ENCODE measurements at regions not wholly inside any gene's neighbourhood (a gene's known extent, or its start where the extent isn't known, plus 50 kb on each side); places are given as distances from the start of the nearest gene placed in this dataset.

DNA sequence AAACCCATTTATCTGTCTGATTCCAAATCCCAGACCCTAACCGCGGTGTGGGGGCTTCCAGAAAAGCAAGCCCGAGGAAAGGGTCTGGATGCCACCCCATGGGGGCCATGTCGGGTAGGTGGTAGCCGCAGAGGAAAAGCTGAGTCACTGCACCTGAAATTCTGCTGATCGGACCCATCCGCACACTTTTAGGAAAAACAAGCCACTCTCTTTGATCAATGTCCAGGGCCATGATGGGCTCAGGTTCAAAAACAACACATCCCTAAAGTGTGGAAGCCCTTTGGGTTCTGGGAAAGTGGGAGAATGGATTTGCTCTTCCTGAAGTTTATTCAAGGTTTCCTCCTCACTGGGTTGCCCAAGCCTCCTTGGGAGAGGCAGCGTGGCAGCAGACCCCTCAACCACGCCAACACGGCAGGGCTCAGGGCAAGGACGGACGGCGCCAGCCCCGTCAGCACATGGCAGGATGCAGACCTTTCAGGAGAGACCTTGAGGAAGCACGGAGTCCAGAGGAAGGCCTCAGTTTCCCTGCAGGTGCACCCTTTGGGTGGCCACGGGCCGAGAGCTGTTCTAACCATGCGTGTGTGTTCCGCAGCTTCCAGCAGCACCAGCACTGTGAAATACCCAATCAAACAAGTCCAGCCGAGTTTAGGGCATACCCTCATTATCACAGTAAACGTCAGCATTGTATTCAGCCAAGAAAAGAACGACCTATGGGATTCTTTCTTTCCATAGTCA, 367.0 kb downstream of the FOXL1 start:
- TF ChIP-seq, protein P1, sequence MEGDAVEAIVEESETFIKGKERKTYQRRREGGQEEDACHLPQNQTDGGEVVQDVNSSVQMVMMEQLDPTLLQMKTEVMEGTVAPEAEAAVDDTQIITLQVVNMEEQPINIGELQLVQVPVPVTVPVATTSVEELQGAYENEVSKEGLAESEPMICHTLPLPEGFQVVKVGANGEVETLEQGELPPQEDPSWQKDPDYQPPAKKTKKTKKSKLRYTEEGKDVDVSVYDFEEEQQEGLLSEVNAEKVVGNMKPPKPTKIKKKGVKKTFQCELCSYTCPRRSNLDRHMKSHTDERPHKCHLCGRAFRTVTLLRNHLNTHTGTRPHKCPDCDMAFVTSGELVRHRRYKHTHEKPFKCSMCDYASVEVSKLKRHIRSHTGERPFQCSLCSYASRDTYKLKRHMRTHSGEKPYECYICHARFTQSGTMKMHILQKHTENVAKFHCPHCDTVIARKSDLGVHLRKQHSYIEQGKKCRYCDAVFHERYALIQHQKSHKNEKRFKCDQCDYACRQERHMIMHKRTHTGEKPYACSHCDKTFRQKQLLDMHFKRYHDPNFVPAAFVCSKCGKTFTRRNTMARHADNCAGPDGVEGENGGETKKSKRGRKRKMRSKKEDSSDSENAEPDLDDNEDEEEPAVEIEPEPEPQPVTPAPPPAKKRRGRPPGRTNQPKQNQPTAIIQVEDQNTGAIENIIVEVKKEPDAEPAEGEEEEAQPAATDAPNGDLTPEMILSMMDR (IDR thresholded peaks at IDR 0.05; ENCODE audit: low read length) = no peak
- no peak for TF ChIP-seq EZH2 (optimal IDR thresholded peaks at IDR 0.05; ENCODE audit: low read depth, low read length)
